K562 (cell line): ENCODE measurements at regions not wholly inside any gene's neighbourhood (a gene's known extent, or its start where the extent isn't known, plus 50 kb on each side); places are given as distances from the start of the nearest gene placed in this dataset.

Experiments used
- BDP1 ChIP-seq: IDR thresholded peaks from 3 replicates; pipeline ENCODE4 v1.6.1; 2011; ENCODE audit not compliant: insufficient read length, insufficient read depth
- BHLHE40 ChIP-seq: IDR thresholded peaks from 2 replicates; pipeline ENCODE4 v1.6.1; 2011; ENCODE audit warnings: low read length, improper control_type of control experiment
- CC2D1A ChIP-seq: fragments of 450-650 bp; IDR thresholded peaks from 2 replicates; pipeline ENCODE4 v1.6.1; 2017; ENCODE audit warnings: mild to moderate bottlenecking
- FOXM1 ChIP-seq, 2 experiments: fragments of 450-650 bp in 1 of 2; sonication (generic) in 1 of 2; formaldehyde crosslinking in 1 of 2; IDR thresholded peaks; 2 replicates each; pipeline versions ENCODE4 v1.6.1 to v1.9.0; 2017 to 2022; ENCODE audit warnings: low read depth in 2 of 2, mild to moderate bottlenecking in 2 of 2, missing genetic modification reagents in 1 of 2, moderate library complexity in 1 of 2
- GATAD2B ChIP-seq: fragments of 450-650 bp; IDR thresholded peaks from 2 replicates; pipeline ENCODE4 v1.6.1; 2017; ENCODE audit warnings: mild to moderate bottlenecking, borderline replicate concordance
- GTF3C2 ChIP-seq: IDR thresholded peaks from 3 replicates; pipeline ENCODE4 v1.6.1; 2011; ENCODE audit warnings: borderline replicate concordance, mild to moderate bottlenecking, moderate library complexity; ENCODE audit not compliant: insufficient read length; ENCODE audit errors: extremely low read depth
- KAT7 ChIP-seq: sonication (generic); formaldehyde crosslinking; IDR thresholded peaks from 2 replicates; pipeline ENCODE4 v1.8.0; 2022; ENCODE audit warnings: missing genetic modification reagents, mild to moderate bottlenecking, borderline replicate concordance
- PHF8 ChIP-seq: fragments of 200-600 bp; sonication (generic); IDR thresholded peaks from 2 replicates; pipeline ENCODE4 v1.6.1; 2012; ENCODE audit warnings: mixed run types, mild to moderate bottlenecking, inconsistent platforms, low read length, moderate library complexity, borderline replicate concordance
- TSHZ1 ChIP-seq: fragments of 250-450 bp; sonication (Bioruptor Pico); IDR thresholded peaks from 2 replicates; pipeline ENCODE4 v1.4.0; 2020; ENCODE audit warnings: mild to moderate bottlenecking, moderate library complexity
- ZNF133 ChIP-seq: fragments of 250-450 bp; sonication (Bioruptor Pico); IDR thresholded peaks from 2 replicates; pipeline ENCODE4 v1.4.0; 2020; ENCODE audit warnings: mild to moderate bottlenecking
- ZNF23 ChIP-seq: fragments of 250-450 bp; sonication (Bioruptor Pico); IDR thresholded peaks from 2 replicates; pipeline ENCODE4 v1.4.0; 2020; ENCODE audit warnings: mild to moderate bottlenecking
- TF ChIP-seq, protein P1 (sequence below), 3 experiments: IDR thresholded peaks in 2 of 3; conservative IDR thresholded peaks in 1 of 3; 2 replicates each; pipeline ENCODE4 v1.5.1; 2011 to 2012; ENCODE audit warnings: low read length in 3 of 3, mild to moderate bottlenecking in 3 of 3, control low read depth in 2 of 3, improper control_type of control experiment in 1 of 3, inconsistent platforms in 1 of 3, low read depth in 1 of 3, mixed read lengths in 1 of 3, moderate library complexity in 1 of 3; ENCODE audit not compliant: insufficient read depth in 2 of 3

DNA sequence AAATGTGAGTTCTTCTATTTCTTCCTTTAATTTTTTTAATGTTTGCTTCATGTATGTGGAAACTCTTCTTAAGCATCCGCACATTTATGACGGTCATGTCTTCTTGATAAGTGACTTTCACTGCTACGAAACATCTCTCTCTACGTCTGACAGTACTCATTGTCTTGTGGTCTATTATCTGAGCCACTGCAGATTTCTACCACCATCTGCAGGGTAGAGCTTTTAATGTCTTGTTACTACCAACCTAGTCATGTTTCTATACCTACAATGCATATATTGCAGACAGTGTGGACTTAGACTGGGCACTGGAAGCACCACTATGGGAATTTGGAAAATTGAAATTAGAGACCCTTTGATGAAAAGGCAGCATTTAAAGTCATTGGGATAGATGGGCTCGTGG is 75.4 kb upstream of the ARHGEF7 start:
- no peak for TF ChIP-seq BHLHE40
- no peak for TF ChIP-seq ZNF23 (CRISPR knock-in tag)
- no peak for TF ChIP-seq KAT7 (CRISPR knock-in tag)
- no peak for TF ChIP-seq TSHZ1 (CRISPR knock-in tag)
- no peak for TF ChIP-seq BDP1
- no peak for TF ChIP-seq GATAD2B
- TF ChIP-seq, protein P1, sequence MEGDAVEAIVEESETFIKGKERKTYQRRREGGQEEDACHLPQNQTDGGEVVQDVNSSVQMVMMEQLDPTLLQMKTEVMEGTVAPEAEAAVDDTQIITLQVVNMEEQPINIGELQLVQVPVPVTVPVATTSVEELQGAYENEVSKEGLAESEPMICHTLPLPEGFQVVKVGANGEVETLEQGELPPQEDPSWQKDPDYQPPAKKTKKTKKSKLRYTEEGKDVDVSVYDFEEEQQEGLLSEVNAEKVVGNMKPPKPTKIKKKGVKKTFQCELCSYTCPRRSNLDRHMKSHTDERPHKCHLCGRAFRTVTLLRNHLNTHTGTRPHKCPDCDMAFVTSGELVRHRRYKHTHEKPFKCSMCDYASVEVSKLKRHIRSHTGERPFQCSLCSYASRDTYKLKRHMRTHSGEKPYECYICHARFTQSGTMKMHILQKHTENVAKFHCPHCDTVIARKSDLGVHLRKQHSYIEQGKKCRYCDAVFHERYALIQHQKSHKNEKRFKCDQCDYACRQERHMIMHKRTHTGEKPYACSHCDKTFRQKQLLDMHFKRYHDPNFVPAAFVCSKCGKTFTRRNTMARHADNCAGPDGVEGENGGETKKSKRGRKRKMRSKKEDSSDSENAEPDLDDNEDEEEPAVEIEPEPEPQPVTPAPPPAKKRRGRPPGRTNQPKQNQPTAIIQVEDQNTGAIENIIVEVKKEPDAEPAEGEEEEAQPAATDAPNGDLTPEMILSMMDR (IDR thresholded peaks at IDR 0.05 in 2 of 3, conservative IDR thresholded peaks at IDR 0.05 in 1 of 3; ENCODE audit: insufficient read depth in 2 of 3, low read depth in 1 of 3, low read length in 3 of 3): peak in 1 of 3 experiments; percentile 35; a peak in 2 of 6 replicates
- TF ChIP-seq FOXM1 (IDR thresholded peaks at IDR 0.05; ENCODE audit: low read depth): no peak
- no peak for TF ChIP-seq FOXM1 (CRISPR knock-in tag; IDR thresholded peaks at IDR 0.05; ENCODE audit: low read depth)
- TF ChIP-seq ZNF133: no peak
- no peak for TF ChIP-seq CC2D1A
- TF ChIP-seq GTF3C2: no peak
- TF ChIP-seq PHF8: no peak
